GM08714 (cell line): ENCODE measurements at regions not wholly inside any gene's neighbourhood (a gene's known extent, or its start where the extent isn't known, plus 50 kb on each side); places are given as distances from the start of the nearest gene placed in this dataset.
"Not testable (repeated sequence)": the region's sequence is repeated elsewhere in the genome, so short reads cannot be mapped to it uniquely, and the experiment has no call there.

Experiments
- H3K4me3 ChIP-seq: fragments of 200-500 bp; sonication (Bioruptor generic); 2 replicates; pipeline ENCODE4 v1.5.1; 2014; ENCODE audit warnings: mild to moderate bottlenecking, low read length, inconsistent platforms
- ZNF274 ChIP-seq: IDR thresholded peaks from 2 replicates; pipeline ENCODE4 v1.6.1; 2012; ENCODE audit warnings: mild to moderate bottlenecking, low read depth, low read length

GRCh38 chr12:124646385-124647230 is 79.2 kb upstream of the NCOR2 start:
- TF ChIP-seq ZNF274: no peak
- no peak overlapping the region for H3K4me3 ChIP-seq

GRCh38 chr12:124645530-124646244 is 78.3 kb upstream of the NCOR2 start:
- no peak for TF ChIP-seq ZNF274

GRCh38 chr12:124643768-124644167 is 76.4 kb upstream of the NCOR2 start:
- not testable (repeated sequence) for H3K4me3 ChIP-seq

More at GRCh38 chr12:124645530-124646244, 78.3 kb upstream of the NCOR2 start:
- no peak overlapping the region for H3K4me3 ChIP-seq

DNA sequence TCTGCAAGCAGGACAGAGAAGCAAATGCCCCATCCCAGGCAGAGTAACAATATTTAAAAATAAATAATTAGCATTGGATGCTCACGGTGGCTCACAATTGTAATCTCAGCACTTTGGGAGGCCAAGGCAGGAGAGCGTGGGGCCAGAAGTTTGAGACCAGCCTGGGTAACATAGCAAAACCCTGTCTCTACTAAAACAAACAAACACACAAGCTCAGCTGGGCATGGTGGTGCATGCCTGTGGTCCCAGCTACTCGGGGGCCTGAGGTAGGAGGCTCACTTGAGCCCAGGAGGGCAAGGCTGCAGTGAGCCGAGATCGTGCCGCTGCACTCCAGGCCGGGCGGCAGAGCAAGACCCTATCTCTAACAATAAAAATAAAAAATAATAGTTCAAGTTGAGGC is 74.7 kb upstream of the NCOR2 start:
- no peak overlapping the region for H3K4me3 ChIP-seq
- no peak for TF ChIP-seq ZNF274

- no peak for TF ChIP-seq ZNF274
- no peak overlapping the region for H3K4me3 ChIP-seq
Measured at GRCh38 chr12:124641591-124641990, 74.2 kb upstream of the NCOR2 start.

- no peak for TF ChIP-seq ZNF274
- H3K4me3 ChIP-seq: no peak overlapping the region
Measured at GRCh38 chr12:124640056-124640455, 72.6 kb upstream of the NCOR2 start.

- TF ChIP-seq ZNF274: no peak
- H3K4me3 ChIP-seq: no peak overlapping the region
Measured at GRCh38 chr12:124639122-124639806, 71.9 kb upstream of the NCOR2 start.

GRCh38 chr12:124637581-124637981 is 70.2 kb upstream of the NCOR2 start:
- no peak overlapping the region for H3K4me3 ChIP-seq
- no peak for TF ChIP-seq ZNF274

GRCh38 chr12:124637163-124637562 is 69.8 kb upstream of the NCOR2 start:
- TF ChIP-seq ZNF274: no peak
- no peak overlapping the region for H3K4me3 ChIP-seq

DNA sequence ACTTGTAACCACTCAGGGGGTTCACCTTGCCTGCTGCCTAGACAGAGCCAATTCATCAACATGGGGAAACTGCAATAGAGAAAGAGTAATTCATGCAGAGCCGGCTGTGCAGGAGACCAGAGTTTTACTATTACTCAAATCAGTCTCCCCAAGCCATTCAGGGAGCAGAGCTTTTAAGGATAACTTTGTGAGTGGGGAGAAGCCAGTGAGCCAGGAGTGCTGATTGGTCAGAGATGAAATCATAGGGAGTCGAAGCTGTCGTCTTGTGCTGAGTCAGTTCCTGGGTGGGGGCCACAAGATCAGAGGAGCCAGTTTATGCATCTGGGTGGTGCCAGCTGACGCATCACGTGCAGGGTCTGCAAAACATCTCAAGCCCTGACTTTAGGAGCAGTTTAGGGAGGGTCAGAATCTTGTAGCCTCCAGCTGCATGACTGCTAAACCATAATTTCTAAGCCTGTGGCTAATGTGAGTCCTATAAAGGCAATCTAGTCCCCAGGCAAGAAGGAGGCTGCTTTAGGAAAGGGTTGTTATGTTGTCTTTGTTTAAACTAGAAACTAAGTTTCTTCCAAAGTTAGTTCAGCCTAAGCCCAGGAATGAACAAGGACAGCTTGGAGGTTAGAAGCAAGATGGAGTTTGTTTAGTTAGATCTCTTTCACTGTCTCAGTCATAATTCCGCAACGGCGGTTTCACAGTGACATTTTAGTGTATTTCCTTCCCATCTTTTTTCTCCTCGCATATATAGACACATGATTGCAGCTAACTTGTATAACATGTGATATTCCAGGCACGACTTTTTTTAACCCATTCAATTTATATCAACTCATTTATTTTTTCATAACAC is 68.9 kb upstream of the NCOR2 start:
- no peak for TF ChIP-seq ZNF274
- H3K4me3 ChIP-seq: no peak overlapping the region

DNA sequence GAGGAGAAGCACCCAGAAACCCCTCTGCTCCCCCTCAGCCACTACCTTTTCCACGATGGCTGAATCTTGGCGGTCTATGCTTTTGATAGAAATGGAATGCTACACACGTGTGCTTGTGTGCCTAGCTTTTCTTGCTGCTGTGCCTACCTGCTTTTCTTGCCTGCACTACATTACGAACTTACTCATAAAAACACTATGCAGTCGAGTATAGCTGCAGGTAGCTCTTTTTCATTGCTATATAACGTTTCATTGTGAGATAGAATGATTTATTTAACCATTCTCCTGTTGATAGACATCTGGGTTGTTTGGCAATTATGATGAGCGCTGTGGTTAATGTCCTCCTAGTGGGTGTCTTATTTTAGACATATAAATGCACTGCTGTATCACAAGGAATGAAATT is 67.9 kb upstream of the NCOR2 start:
- no peak for TF ChIP-seq ZNF274
- no peak overlapping the region for H3K4me3 ChIP-seq

GRCh38 chr12:124633365-124634362 is 66.3 kb upstream of the NCOR2 start:
- no peak for TF ChIP-seq ZNF274
- H3K4me3 ChIP-seq: no peak overlapping the region

- H3K4me3 ChIP-seq: no peak overlapping the region
- TF ChIP-seq ZNF274: no peak
Measured at GRCh38 chr12:124632519-124632984, 65.1 kb upstream of the NCOR2 start.
